Stomach (tissue), 8 donors: ENCODE measurements at regions not wholly inside any gene's neighbourhood (a gene's known extent, or its start where the extent isn't known, plus 50 kb on each side); places are given as distances from the start of the nearest gene placed in this dataset.
"Not testable (repeated sequence)": the region's sequence is repeated elsewhere in the genome, so short reads cannot be mapped to it uniquely, and the experiment has no call there.

Experiments used
- DNase-seq, 2 donors: peaks; one replicate each; pipeline versions ENCODE4 v3.0.0 to v3.0.0-alpha.2; 2013 to 2019
- H3K27ac ChIP-seq, 5 donors: fragments of 200-600 bp in 4 of 5; sonication (generic) in 4 of 5; one replicate each; pipeline ENCODE4 v1.5.1; 2013 to 2019; ENCODE audit warnings: mild to moderate bottlenecking in 1 of 5, moderate library complexity in 1 of 5
- H3K27me3 ChIP-seq, 3 donors: fragments of 200-600 bp; sonication (generic); one replicate each; pipeline ENCODE4 v1.5.1; 2017 to 2019; ENCODE audit warnings: mixed run types in 1 of 3
- H3K36me3 ChIP-seq, 4 donors: fragments of 200-600 bp; sonication (generic); 1 replicate in 3 of 4; 2 replicates in 1 of 4; pipeline ENCODE4 v1.5.1; 2016 to 2019
- H3K4me1 ChIP-seq, 4 donors: fragments of 200-600 bp; sonication (generic); one replicate each; pipeline ENCODE4 v1.5.1; 2016 to 2019
- H3K4me3 ChIP-seq, 4 donors: fragments of 200-600 bp; sonication (generic) in 3 of 4; one replicate each; pipeline ENCODE4 v1.5.1; 2016 to 2019; ENCODE audit warnings: mild to moderate bottlenecking in 1 of 4
- H3K9me3 ChIP-seq, 4 donors: fragments of 200-600 bp; sonication (generic); one replicate each; pipeline ENCODE4 v1.5.1; 2016 to 2019
- CTCF ChIP-seq, 7 experiments: fragments of 450-650 bp in 4 of 7; fragments of 200-600 bp in 3 of 7; sonication (generic) in 3 of 7; IDR thresholded peaks; one replicate each; pipeline ENCODE4 v1.5.1; 2016 to 2019; ENCODE audit warnings: antibody characterized with exemption in 7 of 7, control low read depth in 2 of 7, mild to moderate bottlenecking in 1 of 7
- EP300 ChIP-seq: sonication (generic); formaldehyde crosslinking; IDR thresholded peaks from one replicate; pipeline ENCODE4 v1.6.1; 2017; ENCODE audit warnings: antibody characterized with exemption
- POLR2A ChIP-seq, 4 donors: fragments of 450-650 bp; IDR thresholded peaks; one replicate each; pipeline ENCODE4 v1.6.1; 2016; ENCODE audit warnings: antibody characterized with exemption in 4 of 4, control low read depth in 2 of 4, mild to moderate bottlenecking in 1 of 4, moderate library complexity in 1 of 4
- POLR2AphosphoS5 ChIP-seq, 3 donors: sonication (generic); formaldehyde crosslinking; IDR thresholded peaks; one replicate each; pipeline ENCODE4 v1.6.1; 2016; ENCODE audit warnings: antibody characterized with exemption in 3 of 3
- WGBS, 5 donors: extraction: QIAGEN DNeasy Blood & Tissue Kit in 3 of 5; methylation state at CpG; one replicate each; pipeline versions ENCODE4 v1.1.5 to v1.1.7; 2013 to 2018; 5-methylcytosine and 5-hydroxymethylcytosine counted together
- intact Hi-C: fragments of 100-400 bp; cut with DNase I; formaldehyde crosslinking; loops from one replicate; pipeline ENCODE4 v1.15.1; 2023; ENCODE audit warnings: low total_unique reads
- donor health status: healthy with polysubstance abuse.
- donor health status: Bipolar disorder and iron deficiency.
- donor health status: healthy.

GRCh38 chr2:142509401-142509800 lies 368.1 kb upstream of the KYNU start:
- intact Hi-C loops = no loop called here
- Histone ChIP-seq H3K9me3 (peaks cover 0 to 4% (median 0%) of the 10 kb centered on the region in 4 donors), H3K36me3 (no peaks in the 10 kb centered on the region), H3K27ac (no peak overlapping the region), H3K4me3 (no peak overlapping the region), H3K27me3 (no peaks in the 10 kb centered on the region), H3K4me1 (no peaks in the 10 kb centered on the region)
- no peak for DNase-seq
- WGBS, 5 donors = 67 to 74% (median 71%) methylated on average over 3 of the region's 3 CpGs
- no peak for TF ChIP-seq EP300
- TF ChIP-seq POLR2A (IDR thresholded peaks at IDR 0.05) = no peak
- no peak for TF ChIP-seq CTCF (IDR thresholded peaks at IDR 0.05)
- TF ChIP-seq POLR2AphosphoS5 (IDR thresholded peaks at IDR 0.05) = no peak

- TF ChIP-seq CTCF (IDR thresholded peaks at IDR 0.05) = no peak
- TF ChIP-seq EP300 = no peak
- TF ChIP-seq POLR2A (IDR thresholded peaks at IDR 0.05) = no peak
- no peak for TF ChIP-seq POLR2AphosphoS5 (IDR thresholded peaks at IDR 0.05)
These were observed 372.7 kb upstream of the KYNU start for GRCh38 chr2:142504754-142505153.

DNA sequence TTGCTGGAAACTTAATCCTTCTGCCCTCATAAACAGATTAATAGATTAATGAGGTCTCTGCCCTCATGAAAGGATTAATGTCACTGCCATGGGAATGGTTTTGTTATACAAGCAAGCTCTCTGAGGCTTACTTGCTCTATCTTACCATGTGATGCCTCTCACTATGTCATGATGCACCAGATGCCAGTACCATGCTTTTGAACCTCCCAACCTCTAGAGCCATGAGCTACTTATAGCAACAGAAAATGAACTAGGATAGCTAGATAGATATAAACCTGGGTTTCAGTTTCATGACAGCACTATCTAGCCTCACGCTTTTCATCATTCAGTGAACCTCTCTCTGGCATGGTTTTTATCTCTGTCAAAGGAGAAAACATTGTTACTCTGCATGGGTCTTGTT lies 371.6 kb upstream of the LRP1B start:
- no peak overlapping the region for H3K27ac ChIP-seq
- 73 to 88% (median 87%) methylated on average over 1 of the region's 1 CpG for WGBS, 5 donors
- no peaks in the 10 kb centered on the region for H3K36me3 ChIP-seq
- H3K4me1 ChIP-seq = no peaks in the 10 kb centered on the region
- H3K27me3 ChIP-seq = no peaks in the 10 kb centered on the region
- TF ChIP-seq EP300 (no peak), CTCF (IDR thresholded peaks at IDR 0.05) (no peak)
- peaks cover 0 to 11% (median 0%) of the 10 kb centered on the region in 4 donors for H3K9me3 ChIP-seq
- DNase-seq = no peak
- H3K4me3 ChIP-seq = no peak overlapping the region
- intact Hi-C loops = no loop called here

More at GRCh38 chr2:142504754-142505153, 372.7 kb upstream of the KYNU start:
- no peak for DNase-seq
- no peak overlapping the region for H3K27ac ChIP-seq
- H3K27me3 ChIP-seq = no peaks in the 10 kb centered on the region
- no peak overlapping the region for H3K4me3 ChIP-seq
- H3K36me3 ChIP-seq = no peaks in the 10 kb centered on the region
- peaks cover 0 to 11% (median 0%) of the 10 kb centered on the region in 4 donors for H3K9me3 ChIP-seq
- no peaks in the 10 kb centered on the region for H3K4me1 ChIP-seq
- 72 to 81% (median 79%) methylated on average over 1 of the region's 1 CpG for WGBS, 5 donors
- intact Hi-C loops = no loop called here

DNA sequence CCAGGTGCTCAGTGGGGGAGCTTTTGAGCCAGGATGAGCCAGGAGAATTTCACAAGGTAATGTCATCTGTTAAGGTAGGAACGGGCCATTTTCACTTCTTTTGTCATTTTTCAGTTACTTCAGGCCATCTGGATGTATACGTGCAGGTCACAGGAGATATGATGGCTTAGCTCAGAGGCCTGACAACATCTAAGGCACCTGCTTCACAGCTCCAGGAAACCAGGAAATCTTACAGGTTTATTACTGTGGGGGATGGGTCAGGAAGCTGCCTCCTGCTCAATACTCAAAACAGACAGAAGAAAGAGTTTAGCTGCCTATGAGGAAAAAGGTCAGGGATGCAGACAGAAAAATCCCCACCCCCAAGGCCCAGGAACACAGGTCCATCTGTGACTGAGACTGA lies 364.3 kb upstream of the LRP1B start:
- Histone ChIP-seq H3K27me3 (no peaks in the 10 kb centered on the region), H3K4me1 (no peaks in the 10 kb centered on the region), H3K9me3 (peaks cover 0 to 16% (median 8%) of the 10 kb centered on the region in 4 donors), H3K36me3 (no peaks in the 10 kb centered on the region), H3K4me3 (no peak overlapping the region), H3K27ac (no peak overlapping the region)
- TF ChIP-seq CTCF (IDR thresholded peaks at IDR 0.05) (no peak), POLR2AphosphoS5 (IDR thresholded peaks at IDR 0.05) (no peak), EP300 (no peak), POLR2A (IDR thresholded peaks at IDR 0.05) (no peak)
- intact Hi-C loops = no loop called here
- DNase-seq = no peak
- WGBS, 5 donors = 56 to 72% (median 62%) methylated on average over 2 of the region's 2 CpGs

DNA sequence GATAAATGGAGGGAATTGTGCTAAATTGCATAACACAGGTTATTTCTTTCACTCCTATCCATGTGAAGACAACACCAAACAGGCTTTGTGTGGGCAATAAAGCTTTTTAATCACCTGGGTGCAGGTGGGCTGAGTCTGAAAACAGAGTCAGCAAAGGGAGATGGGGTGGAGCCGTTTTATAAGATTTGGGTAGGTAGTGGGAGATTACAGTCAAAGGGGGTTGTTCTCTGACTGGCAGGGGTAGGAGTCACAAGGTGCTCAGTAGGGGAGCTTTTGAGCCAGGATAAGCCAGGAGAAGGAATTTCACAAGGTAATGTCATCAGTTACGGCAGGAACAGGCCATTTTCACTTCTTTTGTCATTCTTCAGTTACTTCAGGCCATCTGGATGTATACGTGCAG lies 358.8 kb upstream of the LRP1B start:
- H3K4me1 ChIP-seq, DNase-seq, H3K4me3 ChIP-seq, H3K27me3 ChIP-seq, intact Hi-C loops, H3K36me3 ChIP-seq, H3K27ac ChIP-seq: not testable (repeated sequence)
- 43 to 64% (median 52%) methylated on average over 3 of the region's 3 CpGs for WGBS, 5 donors
- H3K9me3 ChIP-seq = peaks cover 6 to 32% (median 15%) of the 10 kb centered on the region in 4 donors
